GM18868 (cell line): ENCODE measurements at regions not wholly inside any gene's neighbourhood (a gene's known extent, or its start where the extent isn't known, plus 50 kb on each side); places are given as distances from the start of the nearest gene placed in this dataset.
"Not testable (repeated sequence)": the region's sequence is repeated elsewhere in the genome, so short reads cannot be mapped to it uniquely, and the experiment has no call there.

Experiments used
- ATAC-seq: cut with Tn5 transposase; IDR thresholded peaks from one replicate; pipeline ENCODE4 v1.9.1; 2021; ENCODE audit warnings: mild to moderate bottlenecking, moderate library complexity; ENCODE audit not compliant: unreplicated experiment

DNA sequence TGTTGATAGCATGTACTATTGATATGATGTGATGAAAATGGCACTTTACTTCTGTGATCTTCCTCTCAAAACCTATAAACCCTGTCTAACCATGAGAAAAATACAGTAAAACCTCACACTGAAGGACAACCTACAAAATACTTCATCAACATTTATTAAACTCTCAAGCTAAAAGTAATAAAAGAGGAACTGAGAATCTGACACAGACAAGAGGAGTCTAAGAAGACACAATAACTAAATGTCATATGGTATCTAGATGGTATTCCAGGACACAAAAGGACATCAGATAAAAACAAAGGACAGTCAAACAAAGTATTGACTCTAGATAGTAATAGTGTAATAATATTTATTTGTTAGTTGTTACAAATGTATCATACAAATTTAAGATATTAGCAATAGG, 655.3 kb downstream of the SH3BGRL start:
- ATAC-seq: no peak

- no peak for ATAC-seq
These were observed 665.0 kb downstream of the SH3BGRL start for GRCh38 chrX:81866873-81867272.

DNA sequence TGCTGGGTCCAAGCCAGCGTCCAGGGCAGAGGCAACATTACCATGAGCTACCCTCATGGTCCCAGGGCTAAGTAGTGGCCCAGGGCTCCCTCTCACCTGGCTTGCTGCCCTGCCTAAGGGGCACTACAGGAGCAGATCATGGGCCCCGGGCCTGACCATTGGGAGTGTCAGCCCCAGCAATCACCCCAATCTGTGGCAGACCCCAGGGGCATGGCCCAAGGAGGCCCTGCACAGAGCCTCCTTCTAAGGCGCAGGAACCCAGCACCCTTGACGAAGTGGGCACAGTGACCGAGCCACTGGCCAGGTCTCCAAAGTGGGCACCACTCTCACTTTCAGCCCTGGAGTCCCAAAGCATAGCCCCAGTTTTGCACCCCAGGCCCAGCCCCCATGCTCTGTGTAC, 667.1 kb downstream of the SH3BGRL start:
- no peak for ATAC-seq

DNA sequence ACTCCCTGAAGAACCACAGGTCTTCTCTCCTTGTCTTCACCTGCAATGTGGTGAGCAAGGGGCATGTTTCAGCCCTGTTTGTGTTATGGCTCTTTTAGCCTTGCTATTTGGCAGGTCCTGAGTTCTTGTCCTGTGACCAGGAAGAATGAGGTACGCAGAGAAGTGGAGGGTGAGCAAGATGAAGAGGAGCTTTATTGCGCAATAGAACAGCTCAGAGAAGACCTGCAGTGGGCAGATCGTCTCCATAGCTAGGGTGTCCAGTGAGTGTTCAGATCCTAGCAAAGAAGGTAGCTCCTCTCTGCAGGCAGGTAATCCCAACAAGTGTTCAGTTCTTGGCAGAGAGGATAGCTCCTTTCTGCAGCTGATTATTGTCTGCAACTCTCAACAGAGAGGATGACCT, 672.9 kb downstream of the SH3BGRL start:
- no peak for ATAC-seq

- ATAC-seq: no peak
These were observed 673.9 kb downstream of the SH3BGRL start for GRCh38 chrX:81875800-81876199.

- ATAC-seq: no peak
These were observed 674.5 kb downstream of the SH3BGRL start for GRCh38 chrX:81876437-81876836.

- no peak for ATAC-seq
These were observed 688.6 kb downstream of the SH3BGRL start for GRCh38 chrX:81890521-81890920.

GRCh38 chrX:81900522-81900921, 698.6 kb downstream of the SH3BGRL start:
- no peak for ATAC-seq

GRCh38 chrX:81925812-81926211, 723.9 kb downstream of the SH3BGRL start:
- ATAC-seq: no peak

DNA sequence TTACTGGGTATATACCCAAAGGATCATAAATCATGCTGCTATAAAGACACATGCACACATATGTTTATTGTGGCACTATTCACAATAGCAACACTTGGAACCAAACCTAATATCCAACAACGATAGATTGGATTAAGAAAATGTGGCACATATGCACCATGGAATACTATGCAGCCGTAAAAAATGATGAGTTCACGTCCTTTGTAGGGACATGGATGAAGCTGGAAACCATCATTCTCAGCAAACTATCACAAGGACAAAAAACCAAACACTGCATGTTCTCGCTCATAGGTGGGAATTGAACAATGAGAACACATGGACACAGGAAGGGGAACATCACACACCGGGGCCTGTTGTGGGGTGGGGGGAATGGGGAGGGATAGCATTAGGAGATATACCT, 744.0 kb downstream of the SH3BGRL start:
- not testable (repeated sequence) for ATAC-seq

DNA sequence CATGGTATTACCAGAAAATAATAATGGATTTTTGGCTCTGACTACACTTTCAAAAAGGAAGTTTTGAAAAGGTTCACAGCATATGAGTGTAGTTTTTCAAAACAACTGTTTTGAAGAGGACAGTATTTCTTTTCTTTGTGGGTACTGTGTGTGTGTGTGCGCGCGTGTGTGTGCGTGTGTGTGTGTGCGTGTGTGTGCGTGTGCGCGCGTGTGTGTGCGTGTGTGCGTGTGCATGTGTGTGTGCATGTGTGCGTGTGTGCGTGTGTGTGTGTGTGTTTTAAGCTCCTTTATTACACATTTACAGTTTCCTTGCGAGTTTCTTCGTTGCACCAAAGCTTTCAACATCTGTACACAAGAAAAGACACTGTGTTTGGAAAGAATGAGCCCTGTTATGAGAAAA, 755.4 kb downstream of the SH3BGRL start:
- ATAC-seq: no peak

GRCh38 chrX:81957900-81958545, 756.1 kb downstream of the SH3BGRL start:
- peak; percentile 61 for ATAC-seq

- ATAC-seq: no peak
These were observed 758.1 kb downstream of the SH3BGRL start for GRCh38 chrX:81959964-81960363.

- not testable (repeated sequence) for ATAC-seq
These were observed 772.5 kb downstream of the SH3BGRL start for GRCh38 chrX:81974413-81974812.

GRCh38 chrX:81979806-81980515, 778.1 kb downstream of the SH3BGRL start:
- no peak for ATAC-seq

DNA sequence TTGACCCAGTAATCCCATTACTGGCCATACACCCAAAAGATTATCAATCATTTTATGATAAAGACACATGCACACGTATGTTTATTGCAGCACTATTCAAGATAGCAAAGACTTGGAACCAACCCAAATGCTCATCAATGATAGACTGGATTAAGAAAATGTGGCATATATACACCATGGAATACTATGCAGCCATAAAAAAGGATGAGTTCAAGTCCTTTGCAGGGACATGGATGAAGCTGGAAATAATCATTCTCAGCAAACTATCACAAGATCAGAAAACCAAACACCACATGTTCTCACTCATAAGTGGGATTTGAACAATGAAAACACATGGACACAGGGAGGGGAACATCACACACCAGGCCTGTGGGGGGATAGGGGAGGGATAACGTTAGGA, 785.3 kb downstream of the SH3BGRL start:
- not testable (repeated sequence) for ATAC-seq

DNA sequence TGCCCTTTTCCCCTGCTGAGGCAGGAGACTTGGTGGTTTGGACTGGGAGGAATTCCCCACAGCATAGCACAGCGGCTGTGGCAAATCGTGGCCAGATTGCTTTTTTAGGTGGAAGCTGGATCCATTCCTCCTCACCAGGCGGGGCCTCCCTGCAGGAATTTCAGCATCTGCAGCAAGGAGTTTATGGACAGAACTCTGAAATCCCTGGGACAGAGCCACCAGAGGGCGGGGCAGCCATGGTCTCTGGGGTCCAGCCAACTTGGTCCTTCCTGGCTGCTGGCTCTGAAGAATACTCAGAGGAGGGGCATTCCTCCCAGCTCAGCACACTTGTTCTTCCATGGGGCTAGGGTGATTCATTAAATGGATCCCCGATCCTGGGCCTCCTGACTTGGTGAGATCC, 794.3 kb downstream of the SH3BGRL start:
- no peak for ATAC-seq

DNA sequence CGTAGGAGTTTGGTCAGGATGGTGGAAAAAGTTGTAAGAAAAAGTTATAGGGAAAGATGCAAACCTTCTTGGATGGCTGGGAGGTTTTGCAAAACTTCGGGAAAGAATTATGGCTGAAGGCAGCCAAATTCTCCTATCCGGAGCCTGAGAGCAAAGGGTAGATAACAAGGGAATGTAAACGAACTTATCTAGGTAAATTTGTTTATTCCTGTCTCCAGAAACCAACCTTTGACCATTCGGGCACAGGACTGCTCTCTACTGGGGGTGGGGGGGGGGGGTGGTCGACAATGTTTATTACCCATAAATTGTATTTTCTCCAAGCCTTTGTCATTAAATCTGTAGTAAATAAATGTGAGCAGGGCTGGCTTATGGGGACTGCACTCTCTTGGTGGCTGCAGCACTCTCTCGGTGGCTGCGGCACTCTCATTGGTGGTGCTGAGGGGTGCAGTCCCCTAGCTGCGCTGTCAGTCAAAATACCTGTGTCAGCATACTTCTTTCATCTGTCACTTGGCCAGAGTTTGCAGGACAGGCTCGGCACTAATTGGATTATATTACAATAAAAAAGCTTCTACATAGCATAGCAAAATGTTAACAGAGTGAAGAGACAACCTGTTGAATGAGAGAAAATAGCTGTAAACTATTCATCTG, 827.8 kb downstream of the SH3BGRL start:
- no peak for ATAC-seq

GRCh38 chrX:82031250-82031649, 829.3 kb downstream of the SH3BGRL start:
- no peak for ATAC-seq

GRCh38 chrX:82038793-82039192, 836.9 kb downstream of the SH3BGRL start:
- no peak for ATAC-seq

DNA sequence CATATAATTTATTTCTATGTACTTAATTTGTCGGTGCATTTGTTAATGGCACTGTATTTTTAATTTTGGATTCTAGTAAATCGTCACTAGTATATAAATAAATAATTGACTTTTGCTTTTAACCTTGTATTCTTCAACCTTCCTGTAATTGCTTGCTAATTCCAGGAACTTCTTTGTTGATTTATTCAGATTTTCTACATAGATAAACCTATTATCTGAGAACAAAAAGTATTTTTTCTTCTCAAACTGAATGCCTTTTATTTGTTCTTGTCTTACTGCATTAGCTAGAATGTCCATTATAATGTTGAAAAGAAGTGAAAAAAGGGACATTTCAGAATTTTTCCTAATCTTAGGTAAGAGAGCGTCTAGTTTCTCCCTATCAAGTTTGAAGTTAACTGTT, 839.1 kb downstream of the SH3BGRL start:
- no peak for ATAC-seq

DNA sequence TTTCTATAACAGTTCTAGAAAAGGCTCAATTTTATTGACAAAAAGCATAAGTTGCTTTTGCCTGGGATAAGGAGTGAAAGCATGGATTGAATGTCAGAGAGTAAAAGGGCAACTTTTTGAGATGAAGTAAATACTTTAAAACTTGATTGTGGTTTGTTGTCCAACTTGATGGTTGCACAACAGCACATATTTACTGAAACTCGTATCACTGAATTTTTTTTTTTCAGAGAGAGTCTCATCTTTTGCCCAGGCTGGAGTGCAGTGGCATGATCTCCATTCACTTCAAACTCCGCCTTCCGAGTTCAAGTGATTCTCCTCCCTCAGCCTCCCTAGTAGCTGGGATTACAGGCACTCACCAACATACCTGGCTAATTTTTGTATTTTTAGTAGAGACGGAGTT, 856.8 kb downstream of the SH3BGRL start:
- no peak for ATAC-seq
